Neural cell (in vitro differentiated cells): ENCODE measurements at regions not wholly inside any gene's neighbourhood (a gene's known extent, or its start where the extent isn't known, plus 50 kb on each side); places are given as distances from the start of the nearest gene placed in this dataset.

Experiments
- H2AFZ ChIP-seq: fragments of 200-600, 300-800 bp; sonication (generic), shearing (Covaris generic); 2 replicates; pipeline ENCODE4 v1.6.0; 2014; ENCODE audit warnings: low read depth, mild to moderate bottlenecking, antibody characterized with exemption, low read length, moderate library complexity
- H3F3A ChIP-seq: fragments of 200-600 bp; shearing (Covaris generic); 2 replicates; pipeline ENCODE4 v1.6.1; 2016; ENCODE audit warnings: mild to moderate bottlenecking, moderate library complexity, mixed read lengths, antibody characterized with exemption, low read length; ENCODE audit not compliant: insufficient read depth, poor library complexity, severe bottlenecking
- H3K27ac ChIP-seq: fragments of 200-600, 300-800 bp; sonication (generic), shearing (Covaris generic); 2 replicates; pipeline ENCODE4 v1.5.1; 2014; ENCODE audit warnings: mild to moderate bottlenecking, low read length, moderate library complexity
- H3K27me3 ChIP-seq: fragments of 300-800, 200-600 bp; sonication (generic), shearing (Covaris generic); 2 replicates; pipeline ENCODE4 v1.6.0; 2014; ENCODE audit warnings: mild to moderate bottlenecking, low read depth, low read length, moderate library complexity; ENCODE audit not compliant: insufficient read depth
- H3K36me3 ChIP-seq: fragments of 300-800, 200-600 bp; sonication (generic), shearing (Covaris generic); 2 replicates; pipeline ENCODE4 v1.5.1; 2014; ENCODE audit warnings: mild to moderate bottlenecking, antibody characterized with exemption, low read length, moderate library complexity; ENCODE audit not compliant: insufficient read depth
- H3K4me2 ChIP-seq: fragments of 300-800, 200-600 bp; sonication (generic), shearing (Covaris generic); 2 replicates; pipeline ENCODE4 v1.6.0; 2014; ENCODE audit warnings: mild to moderate bottlenecking, low read length
- H3K4me3 ChIP-seq: fragments of 300-800, 200-600 bp; sonication (generic), shearing (Covaris generic); 2 replicates; pipeline ENCODE4 v1.5.1; 2014; ENCODE audit warnings: mild to moderate bottlenecking, low read length, moderate library complexity
- H3K79me2 ChIP-seq: fragments of 200-600 bp; shearing (Covaris generic); replicated peaks from 2 replicates; pipeline ENCODE4 v1.6.0; 2014; ENCODE audit warnings: mild to moderate bottlenecking, low read length, moderate library complexity; ENCODE audit not compliant: insufficient read depth
- H3K9ac ChIP-seq: fragments of 300-800, 200-600 bp; sonication (generic), shearing (Covaris generic); 2 replicates; pipeline ENCODE4 v1.6.1; 2016; ENCODE audit warnings: mild to moderate bottlenecking, low read length, mixed read lengths
- H3K9me2 ChIP-seq: fragments of 200-600 bp; shearing (Covaris generic); 2 replicates; pipeline ENCODE4 v1.6.1; 2016; ENCODE audit warnings: mild to moderate bottlenecking, low read length, mixed read lengths; ENCODE audit not compliant: insufficient read depth
- H3K9me3 ChIP-seq: fragments of 200-600, 300-800 bp; sonication (generic), shearing (Covaris generic); 2 replicates; pipeline ENCODE4 v1.6.1; 2016; ENCODE audit warnings: mild to moderate bottlenecking, mixed run types, low read length, moderate library complexity, mixed read lengths
- H4K20me1 ChIP-seq: fragments of 200-600 bp; shearing (Covaris generic); 2 replicates; pipeline ENCODE4 v1.6.1; 2016; ENCODE audit warnings: mild to moderate bottlenecking, mixed run types; ENCODE audit not compliant: insufficient read depth
- CTCF ChIP-seq: fragments of 450-650 bp; IDR thresholded peaks from 2 replicates; pipeline ENCODE4 v1.5.1; 2014; ENCODE audit warnings: antibody characterized with exemption, mild to moderate bottlenecking, moderate library complexity; ENCODE audit not compliant: poor library complexity, severe bottlenecking
- EP300 ChIP-seq: fragments of 450-650 bp; conservative IDR thresholded peaks from 2 replicates; pipeline ENCODE4 v1.6.1; 2014; ENCODE audit warnings: antibody characterized with exemption, mild to moderate bottlenecking, moderate library complexity; ENCODE audit not compliant: poor library complexity, severe bottlenecking
- EZH2 ChIP-seq: fragments of 200-600, 300-800 bp; shearing (Covaris generic), sonication (generic); IDR thresholded peaks from 2 replicates; pipeline ENCODE4 v1.6.1; 2014; ENCODE audit warnings: antibody characterized with exemption, low read length, borderline replicate concordance, mild to moderate bottlenecking; ENCODE audit not compliant: insufficient read depth, poor library complexity, severe bottlenecking
- MXI1 ChIP-seq: fragments of 450-650 bp; conservative IDR thresholded peaks from 2 replicates; pipeline ENCODE4 v1.6.1; 2014; ENCODE audit warnings: antibody characterized with exemption, mild to moderate bottlenecking; ENCODE audit not compliant: poor library complexity, severe bottlenecking
- POLR2AphosphoS5 ChIP-seq: IDR thresholded peaks from 2 replicates; pipeline ENCODE4 v1.6.1; 2012
- RAD21 ChIP-seq: fragments of 450-650 bp; conservative IDR thresholded peaks from 2 replicates; pipeline ENCODE4 v1.6.1; 2014; ENCODE audit warnings: antibody characterized with exemption, mild to moderate bottlenecking, moderate library complexity
- REST ChIP-seq: IDR thresholded peaks from 2 replicates; pipeline ENCODE4 v1.6.1; 2012; ENCODE audit warnings: borderline replicate concordance
- SMC3 ChIP-seq: fragments of 450-650 bp; conservative IDR thresholded peaks from 2 replicates; pipeline ENCODE4 v1.6.1; 2014; ENCODE audit warnings: antibody characterized with exemption, mild to moderate bottlenecking, moderate library complexity; ENCODE audit not compliant: poor library complexity
- TAF1 ChIP-seq: IDR thresholded peaks from 2 replicates; pipeline ENCODE4 v1.6.1; 2012; ENCODE audit warnings: low read depth

DNA sequence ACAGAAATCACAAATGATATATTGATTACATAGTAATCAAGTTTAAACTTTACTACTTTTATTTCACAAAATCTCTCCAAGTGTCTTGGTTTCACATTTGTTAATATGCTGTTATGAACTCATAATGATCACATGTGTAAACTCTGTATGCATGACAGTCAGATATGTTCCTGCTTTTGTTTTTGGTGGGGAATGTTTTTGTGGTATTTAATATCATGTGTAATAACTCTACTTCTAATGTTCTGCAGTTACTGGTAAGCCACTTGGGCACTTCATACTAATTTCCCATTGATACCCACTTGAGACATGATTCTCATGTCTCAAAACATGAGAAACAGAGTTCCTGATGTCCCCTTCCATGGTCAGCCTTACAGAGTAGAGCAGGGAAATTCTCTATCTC is 109.1 kb upstream of the INHBA start:
- H3K79me2 ChIP-seq = no peaks in the 10 kb centered on the region
- H3K4me2 ChIP-seq = no peak overlapping the region
- H3K9me3 ChIP-seq = no peaks in the 10 kb centered on the region
- no peak overlapping the region for H3K9ac ChIP-seq
- TF ChIP-seq POLR2AphosphoS5 (no peak), EZH2 (no peak), CTCF (no peak), MXI1 (no peak), REST (no peak), TAF1 (no peak), EP300 (no peak), RAD21 (no peak), SMC3 (no peak)
- no peaks in the 10 kb centered on the region for H3K36me3 ChIP-seq
- H3K4me3 ChIP-seq = no peak overlapping the region
- no peaks in the 10 kb centered on the region for H3K9me2 ChIP-seq
- H3F3A ChIP-seq = no peaks in the 10 kb centered on the region
- no peaks in the 10 kb centered on the region for H3K27me3 ChIP-seq
- no peaks in the 10 kb centered on the region for H4K20me1 ChIP-seq
- H3K27ac ChIP-seq = no peak overlapping the region
- no peak overlapping the region for H2AFZ ChIP-seq

DNA sequence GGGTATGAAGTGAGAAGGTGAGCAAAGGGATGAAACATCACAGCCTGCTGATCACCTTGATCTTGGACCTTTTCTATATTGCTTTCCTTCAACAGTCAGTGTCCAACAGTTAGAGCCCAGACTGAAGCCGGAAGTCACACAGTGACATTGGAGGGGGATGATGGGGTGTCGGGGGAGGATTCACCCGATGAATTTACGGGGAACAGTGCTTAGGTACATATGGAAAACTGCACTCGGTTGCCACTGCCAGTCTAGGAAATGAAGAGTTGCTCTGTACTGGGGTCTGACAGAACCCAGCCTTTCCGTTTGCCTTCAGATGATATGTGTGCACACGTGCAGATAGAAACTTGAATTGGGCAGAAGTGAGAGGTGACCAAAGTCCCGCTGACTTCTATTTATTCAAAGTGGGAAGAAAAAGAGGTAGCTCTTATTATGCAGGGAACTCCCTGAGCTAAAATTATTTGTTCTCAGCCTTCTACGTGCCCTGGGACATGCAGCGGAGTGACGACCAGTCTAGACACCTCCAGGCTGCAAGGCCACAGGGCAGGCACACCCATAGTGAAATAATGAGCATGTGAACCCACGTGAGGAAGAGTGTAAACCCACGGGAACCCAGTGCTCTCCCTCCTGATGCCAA is 107.2 kb upstream of the INHBA start:
- Histone ChIP-seq H3K9ac (no peak overlapping the region), H3K36me3 (no peaks in the 10 kb centered on the region), H3K9me3 (no peaks in the 10 kb centered on the region), H3K4me3 (no peak overlapping the region), H3K27me3 (no peaks in the 10 kb centered on the region), H3K9me2 (no peaks in the 10 kb centered on the region), H3F3A (no peaks in the 10 kb centered on the region), H3K27ac (no peak overlapping the region), H3K4me2 (no peak overlapping the region), H3K79me2 (no peaks in the 10 kb centered on the region), H4K20me1 (no peaks in the 10 kb centered on the region), H2AFZ (no peak overlapping the region)
- TF ChIP-seq TAF1 (no peak), RAD21 (no peak), SMC3 (no peak), CTCF (no peak)
